Spleen (tissue), 7 donors: ENCODE measurements at regions not wholly inside any gene's neighbourhood (a gene's known extent, or its start where the extent isn't known, plus 50 kb on each side); places are given as distances from the start of the nearest gene placed in this dataset.

Source experiments
- POLR2AphosphoS5 ChIP-seq, 3 donors: sonication (generic); formaldehyde crosslinking; IDR thresholded peaks; one replicate each; pipeline ENCODE4 v1.5.1; 2017; ENCODE audit warnings: antibody characterized with exemption in 3 of 3
- TF ChIP-seq, protein P1 (sequence below), 11 experiments: fragments of 200-600 bp in 7 of 11; fragments of 450-650 bp in 4 of 11; sonication (generic) in 4 of 11; IDR thresholded peaks in 8 of 11; conservative IDR thresholded peaks in 3 of 11; 1 replicate in 7 of 11; 2 replicates in 4 of 11; pipeline versions ENCODE4 v1.4.0 to v1.8.0; 2016 to 2021; ENCODE audit warnings: antibody characterized with exemption in 11 of 11, inconsistent platforms in 4 of 11, mild to moderate bottlenecking in 1 of 11
- donor health status: DM: no; HTN: no; CAD: no; lungs with moderate emphysema.
- donor health status: DM: no; HTN: no; CAD: no.
- donor health status: DM: no; HTN: no; CAD: no.

GRCh38 chr18:75551071-75551470 is 123.6 kb upstream of the SMIM21 start:
- TF ChIP-seq, protein P1, sequence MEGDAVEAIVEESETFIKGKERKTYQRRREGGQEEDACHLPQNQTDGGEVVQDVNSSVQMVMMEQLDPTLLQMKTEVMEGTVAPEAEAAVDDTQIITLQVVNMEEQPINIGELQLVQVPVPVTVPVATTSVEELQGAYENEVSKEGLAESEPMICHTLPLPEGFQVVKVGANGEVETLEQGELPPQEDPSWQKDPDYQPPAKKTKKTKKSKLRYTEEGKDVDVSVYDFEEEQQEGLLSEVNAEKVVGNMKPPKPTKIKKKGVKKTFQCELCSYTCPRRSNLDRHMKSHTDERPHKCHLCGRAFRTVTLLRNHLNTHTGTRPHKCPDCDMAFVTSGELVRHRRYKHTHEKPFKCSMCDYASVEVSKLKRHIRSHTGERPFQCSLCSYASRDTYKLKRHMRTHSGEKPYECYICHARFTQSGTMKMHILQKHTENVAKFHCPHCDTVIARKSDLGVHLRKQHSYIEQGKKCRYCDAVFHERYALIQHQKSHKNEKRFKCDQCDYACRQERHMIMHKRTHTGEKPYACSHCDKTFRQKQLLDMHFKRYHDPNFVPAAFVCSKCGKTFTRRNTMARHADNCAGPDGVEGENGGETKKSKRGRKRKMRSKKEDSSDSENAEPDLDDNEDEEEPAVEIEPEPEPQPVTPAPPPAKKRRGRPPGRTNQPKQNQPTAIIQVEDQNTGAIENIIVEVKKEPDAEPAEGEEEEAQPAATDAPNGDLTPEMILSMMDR (IDR thresholded peaks at IDR 0.05 in 8 of 11, conservative IDR thresholded peaks at IDR 0.05 in 3 of 11), result no peak
- TF ChIP-seq POLR2AphosphoS5 (IDR thresholded peaks at IDR 0.05), result no peak
